ENCODE measurements at regions not wholly inside any gene's neighbourhood (a gene's known extent, or its start where the extent isn't known, plus 50 kb on each side); places are given as distances from the start of the nearest gene placed in this dataset.

DNA sequence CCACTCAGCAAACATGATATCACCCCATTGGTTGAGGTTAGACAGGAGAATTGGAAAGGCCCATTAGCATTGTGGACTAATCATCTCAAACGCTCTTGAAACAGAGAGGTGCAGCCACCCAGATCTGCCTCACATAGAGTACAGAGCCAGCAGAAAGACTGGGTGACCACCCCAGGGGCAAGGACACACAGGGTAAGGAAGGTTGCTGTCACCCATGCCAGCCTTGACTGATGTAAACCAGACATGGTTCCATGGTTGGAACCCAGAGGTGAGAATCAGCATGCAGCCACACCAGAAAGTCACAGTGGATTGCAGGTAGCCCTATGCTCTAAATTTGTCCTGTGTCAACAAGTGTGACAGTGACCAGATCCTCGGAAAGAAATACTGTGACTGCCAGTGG is 1268.8 kb downstream of the EFNB2 start:
- TF ChIP-seq EZH2 (IDR thresholded peaks at IDR 0.05; ENCODE audit: borderline replicate concordance, low read depth, low read length, severe bottlenecking) = no peak
- TF ChIP-seq, protein P1, sequence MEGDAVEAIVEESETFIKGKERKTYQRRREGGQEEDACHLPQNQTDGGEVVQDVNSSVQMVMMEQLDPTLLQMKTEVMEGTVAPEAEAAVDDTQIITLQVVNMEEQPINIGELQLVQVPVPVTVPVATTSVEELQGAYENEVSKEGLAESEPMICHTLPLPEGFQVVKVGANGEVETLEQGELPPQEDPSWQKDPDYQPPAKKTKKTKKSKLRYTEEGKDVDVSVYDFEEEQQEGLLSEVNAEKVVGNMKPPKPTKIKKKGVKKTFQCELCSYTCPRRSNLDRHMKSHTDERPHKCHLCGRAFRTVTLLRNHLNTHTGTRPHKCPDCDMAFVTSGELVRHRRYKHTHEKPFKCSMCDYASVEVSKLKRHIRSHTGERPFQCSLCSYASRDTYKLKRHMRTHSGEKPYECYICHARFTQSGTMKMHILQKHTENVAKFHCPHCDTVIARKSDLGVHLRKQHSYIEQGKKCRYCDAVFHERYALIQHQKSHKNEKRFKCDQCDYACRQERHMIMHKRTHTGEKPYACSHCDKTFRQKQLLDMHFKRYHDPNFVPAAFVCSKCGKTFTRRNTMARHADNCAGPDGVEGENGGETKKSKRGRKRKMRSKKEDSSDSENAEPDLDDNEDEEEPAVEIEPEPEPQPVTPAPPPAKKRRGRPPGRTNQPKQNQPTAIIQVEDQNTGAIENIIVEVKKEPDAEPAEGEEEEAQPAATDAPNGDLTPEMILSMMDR (IDR thresholded peaks at IDR 0.05; ENCODE audit: borderline replicate concordance, extremely low read depth, low read length, poor library complexity, severe bottlenecking) = no peak
